Activated CD4-positive, alpha-beta T cell treated with anti-CD3 and anti-CD28 coated beads, Interleukin-2, Interleukin-6, amounts not matched to agents 100 ng/mL and 50 ng/mL, durations not matched to agents 16 hours and 8 hours (primary cell): ENCODE measurements at regions not wholly inside any gene's neighbourhood (a gene's known extent, or its start where the extent isn't known, plus 50 kb on each side); places are given as distances from the start of the nearest gene placed in this dataset.

Experiments used
- DNase-seq: peaks from one replicate; pipeline ENCODE4 v3.0.0-alpha.2; 2020

GRCh38 chr18:10290638-10291235 lies 163.7 kb upstream of the APCDD1 start:
- no peak for DNase-seq

DNA sequence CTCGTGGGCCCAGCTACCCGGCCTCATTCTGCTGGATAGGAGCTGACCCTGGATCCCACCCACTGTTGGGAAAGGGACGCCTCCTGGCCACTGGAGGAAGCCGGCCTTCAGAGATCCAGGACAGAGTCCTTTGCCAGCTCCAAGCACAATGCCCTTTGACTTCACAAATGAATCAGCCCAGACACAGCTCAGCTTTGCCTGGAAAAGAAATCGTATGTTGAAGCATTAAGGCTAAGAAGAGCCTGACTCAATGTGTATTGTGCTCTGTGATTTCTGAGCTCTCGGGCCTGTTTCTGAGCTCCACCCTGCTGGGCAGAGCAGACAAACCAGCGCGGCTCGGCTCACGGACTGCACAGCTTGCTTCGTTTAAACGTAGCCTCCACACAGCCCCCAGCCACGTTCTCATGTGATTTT lies 162.9 kb upstream of the APCDD1 start:
- no peak for DNase-seq

- no peak for DNase-seq
Observed at GRCh38 chr18:10293966-10294365, 160.5 kb upstream of the APCDD1 start.

GRCh38 chr18:10295751-10296150 lies 158.7 kb upstream of the APCDD1 start:
- no peak for DNase-seq

DNA sequence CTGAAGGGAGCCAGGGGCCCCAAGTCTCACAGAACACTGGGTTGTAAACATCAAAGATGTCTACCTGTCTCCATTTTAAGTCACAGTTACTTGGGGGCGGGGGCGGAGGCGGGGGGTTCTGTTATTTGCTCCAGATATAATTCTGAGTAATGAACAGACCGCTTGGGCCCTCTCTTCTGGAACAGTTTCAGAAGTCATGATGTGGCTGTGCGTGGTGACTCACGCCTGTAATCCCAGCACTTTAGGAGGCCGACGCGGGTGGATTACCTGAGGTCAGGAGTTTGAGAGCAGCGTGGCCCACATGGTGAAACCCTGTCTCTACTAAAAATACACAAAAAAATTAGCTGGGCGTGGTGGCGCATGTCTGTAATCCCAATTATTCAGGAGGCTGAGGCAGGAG lies 157.9 kb upstream of the APCDD1 start:
- no peak for DNase-seq

GRCh38 chr18:10297086-10297485 lies 157.3 kb upstream of the APCDD1 start:
- no peak for DNase-seq

GRCh38 chr18:10298346-10298745 lies 156.1 kb upstream of the APCDD1 start:
- DNase-seq = no peak

DNA sequence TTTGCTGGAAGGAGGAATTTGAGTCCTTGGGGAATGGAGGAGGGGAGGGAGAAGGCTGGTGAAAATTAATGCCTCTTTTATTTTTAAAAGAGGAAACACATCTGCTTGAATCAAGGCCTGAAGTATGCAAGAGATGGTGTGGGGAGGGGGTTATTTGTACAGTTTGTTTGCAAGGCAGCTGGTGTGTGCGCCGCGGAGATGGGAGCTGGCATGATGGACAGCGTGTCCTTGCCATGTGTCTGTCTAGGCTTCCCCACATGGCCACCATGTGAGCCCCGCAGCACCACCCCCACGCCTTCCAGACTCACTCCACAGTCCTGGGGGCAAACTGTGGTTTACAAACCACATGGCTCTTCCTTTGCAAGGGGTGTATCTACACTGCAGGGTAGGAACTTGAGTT lies 154.8 kb upstream of the APCDD1 start:
- DNase-seq = no peak

DNA sequence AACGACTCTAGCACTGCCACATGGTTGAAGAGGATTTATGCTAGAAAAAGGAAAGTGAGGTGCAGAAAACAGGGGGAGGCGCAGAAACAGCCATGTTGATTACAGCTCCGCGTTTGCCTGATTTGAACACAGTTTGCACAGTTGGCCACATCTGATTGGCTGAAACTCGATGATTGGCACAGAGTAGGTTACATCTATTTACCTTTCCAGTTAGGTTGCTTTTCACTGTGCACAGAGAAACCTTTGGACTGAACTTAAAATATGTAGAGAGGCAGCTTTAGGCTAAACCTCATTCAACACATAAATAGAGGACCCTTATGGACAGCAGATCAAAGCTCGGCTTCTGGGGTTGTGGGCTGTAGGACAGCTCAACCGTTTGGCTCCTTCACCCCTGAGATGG lies 153.7 kb upstream of the APCDD1 start:
- DNase-seq = no peak

DNA sequence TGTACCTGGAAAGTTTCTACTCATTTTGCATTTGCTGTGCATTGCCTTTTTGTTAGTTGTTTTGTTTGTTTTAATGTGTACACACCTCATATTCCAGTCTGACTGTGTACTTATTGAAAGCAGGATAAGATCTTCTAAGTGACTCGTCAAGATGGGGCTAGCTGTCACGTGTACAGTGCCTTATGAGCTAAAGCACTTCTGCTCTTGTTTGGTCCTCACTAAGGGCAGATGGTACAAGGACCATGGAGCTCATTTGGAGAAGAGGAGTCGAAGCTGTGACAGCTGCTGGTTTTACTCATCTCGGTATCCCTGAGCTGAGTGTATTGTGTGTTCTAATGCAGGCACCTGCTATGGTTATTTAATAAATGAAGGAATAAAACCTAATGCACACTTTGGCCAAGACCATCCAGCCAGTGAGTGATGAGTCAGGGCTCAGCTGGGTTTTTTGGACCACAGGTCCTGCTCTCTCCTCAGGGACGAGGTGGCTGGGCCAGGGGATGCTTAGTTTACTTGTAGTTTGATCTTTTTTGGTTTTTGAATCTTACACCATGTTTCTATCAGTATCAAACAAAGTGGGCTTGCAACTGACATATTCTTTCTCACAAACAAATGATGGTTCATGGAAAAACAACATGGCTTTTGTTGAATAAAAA lies 152.5 kb upstream of the APCDD1 start:
- no peak for DNase-seq

- no peak for DNase-seq
Observed at GRCh38 chr18:10303171-10303570, 151.3 kb upstream of the APCDD1 start.

DNA sequence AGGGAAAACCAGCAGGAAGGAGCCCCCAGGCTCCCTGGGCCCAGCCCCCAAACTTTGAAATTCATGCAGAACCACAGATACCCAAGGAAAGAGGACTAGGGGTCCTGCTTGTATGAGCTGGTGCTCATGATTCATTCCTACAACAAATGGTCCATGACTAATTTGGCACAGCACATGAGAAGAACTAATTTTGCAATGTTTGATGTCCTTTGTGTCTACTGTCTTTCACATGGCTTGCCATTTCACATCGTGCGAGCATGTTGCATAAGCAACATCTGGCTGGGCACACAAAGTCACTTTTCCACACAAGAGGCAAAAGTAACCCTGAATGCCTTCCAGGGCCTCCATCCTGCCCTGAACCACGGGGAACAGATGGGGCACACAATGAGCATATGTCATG lies 149.6 kb upstream of the APCDD1 start:
- DNase-seq = no peak

DNA sequence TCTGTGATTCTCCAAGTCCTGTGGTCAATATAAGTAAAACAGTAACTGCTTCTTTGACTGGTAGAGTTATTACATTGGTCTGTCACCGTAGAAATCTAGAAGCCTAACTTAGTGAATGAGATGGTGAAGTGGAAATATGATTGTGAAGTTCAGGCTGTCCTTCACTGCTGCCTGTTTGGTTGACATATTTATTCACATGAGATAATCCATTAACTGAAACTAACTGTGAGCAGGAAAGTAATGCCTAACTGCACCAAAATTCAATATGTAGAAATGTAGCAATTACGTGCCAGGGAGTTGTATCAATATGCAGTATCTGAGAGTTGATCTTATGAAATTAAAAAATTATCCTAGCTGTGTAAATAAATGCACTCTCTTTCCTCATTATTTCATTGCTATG lies 147.7 kb upstream of the APCDD1 start:
- DNase-seq = no peak

DNA sequence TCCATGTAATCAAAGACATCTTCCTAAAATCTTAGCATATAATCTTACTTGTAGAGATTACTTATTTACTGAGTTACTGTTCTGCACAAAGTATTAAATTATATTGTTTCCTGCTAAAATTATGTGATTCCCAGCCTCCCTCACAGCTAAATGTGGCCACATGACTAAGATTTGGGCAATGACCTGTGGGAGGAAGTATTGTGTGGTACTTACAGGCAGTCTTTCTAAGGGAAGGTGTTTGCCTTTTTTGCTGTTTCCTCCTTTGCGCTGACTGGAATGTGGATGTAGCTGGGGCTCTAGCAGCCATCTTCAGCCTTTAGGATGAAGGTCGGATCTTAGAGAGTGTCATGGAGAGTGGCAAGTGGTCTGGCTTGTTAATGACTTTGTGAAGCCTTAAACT lies 146.3 kb upstream of the APCDD1 start:
- DNase-seq = no peak

- no peak for DNase-seq
Observed at GRCh38 chr18:10310626-10311025, 143.8 kb upstream of the APCDD1 start.

DNA sequence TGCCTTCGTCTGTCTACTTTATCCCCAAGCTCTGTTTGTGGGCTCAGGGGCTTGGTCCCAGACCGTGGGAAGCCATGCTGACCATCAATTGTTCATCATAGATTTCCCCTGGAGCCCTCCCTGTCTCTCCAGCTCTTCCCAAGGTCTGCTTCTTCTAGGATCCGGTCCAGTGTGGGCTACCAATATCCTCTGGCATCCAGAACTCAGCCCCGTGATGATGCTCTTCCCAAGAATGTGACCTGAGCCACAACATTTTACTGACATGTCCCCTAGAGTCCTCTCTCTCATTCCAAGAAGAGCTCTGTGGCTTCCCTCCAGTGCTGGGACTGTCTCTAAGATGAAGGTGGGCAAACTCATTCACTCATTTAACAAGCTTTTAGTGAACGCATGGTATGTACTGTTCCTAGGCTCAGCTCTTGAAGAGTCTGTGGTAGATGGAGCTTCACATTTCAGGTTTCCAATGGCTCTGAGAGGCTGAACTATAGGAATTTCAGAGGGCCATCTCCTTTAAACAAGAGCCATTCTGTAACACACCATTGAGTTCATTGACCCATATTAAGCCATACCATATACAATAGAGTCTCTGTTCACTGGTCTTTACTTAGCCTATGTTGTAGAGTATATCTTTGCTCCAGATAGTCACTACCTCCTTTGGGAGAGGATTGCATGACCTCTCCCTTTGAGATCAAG lies 142.0 kb upstream of the APCDD1 start:
- no peak for DNase-seq

DNA sequence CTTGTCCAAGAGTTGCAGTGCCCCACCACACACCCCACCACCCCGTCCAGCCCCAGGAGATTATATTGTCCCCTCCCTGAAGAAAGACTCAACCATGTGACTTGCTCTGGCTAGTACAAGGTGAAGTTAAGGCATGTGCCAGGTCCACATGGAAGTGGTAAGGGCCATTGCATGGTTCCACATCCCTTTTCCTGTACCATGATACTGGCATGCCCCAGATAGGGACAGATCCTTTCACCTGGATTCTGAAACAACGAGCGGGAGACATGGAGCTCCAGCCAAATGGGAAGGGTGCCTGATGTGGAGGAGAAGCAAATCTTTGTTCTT lies 141.5 kb upstream of the APCDD1 start:
- no peak for DNase-seq

DNA sequence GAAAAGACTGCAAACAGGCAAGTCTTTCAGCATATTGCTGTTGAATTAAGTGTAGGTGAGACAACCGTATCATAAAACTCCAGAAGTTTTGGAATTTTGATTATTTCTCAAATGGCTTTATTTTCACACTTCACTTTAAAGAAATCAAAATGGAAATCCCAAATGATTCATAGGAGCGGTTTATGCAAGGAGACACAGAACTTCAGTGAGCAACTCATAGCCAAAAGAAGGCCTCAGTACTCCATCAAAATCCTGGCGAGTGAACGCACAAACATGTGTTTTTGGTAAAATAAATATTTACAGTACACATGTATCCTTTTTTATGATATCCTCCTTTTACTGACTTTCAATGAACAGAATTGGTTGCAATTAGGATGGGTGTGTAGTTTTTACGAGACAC lies 140.4 kb upstream of the APCDD1 start:
- no peak for DNase-seq

DNA sequence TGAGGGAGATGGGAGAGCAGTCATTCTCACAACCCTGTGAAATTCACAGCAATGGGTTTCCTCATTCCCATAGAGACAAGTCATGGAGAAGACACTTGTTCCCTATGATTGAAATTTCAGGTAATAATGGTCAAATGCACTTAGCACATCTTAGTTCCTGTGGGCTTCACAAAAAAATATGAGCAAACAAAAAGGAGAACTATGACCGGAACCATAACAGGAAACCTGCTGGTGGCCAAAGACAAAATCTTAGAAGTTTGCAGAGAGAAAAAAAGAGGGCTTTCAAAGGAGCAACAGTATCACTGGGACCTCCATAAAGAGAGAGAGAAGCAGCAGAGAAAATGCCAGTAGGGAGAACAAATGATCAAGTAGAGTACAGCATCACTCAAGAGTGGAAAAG lies 138.9 kb upstream of the APCDD1 start:
- DNase-seq = no peak

DNA sequence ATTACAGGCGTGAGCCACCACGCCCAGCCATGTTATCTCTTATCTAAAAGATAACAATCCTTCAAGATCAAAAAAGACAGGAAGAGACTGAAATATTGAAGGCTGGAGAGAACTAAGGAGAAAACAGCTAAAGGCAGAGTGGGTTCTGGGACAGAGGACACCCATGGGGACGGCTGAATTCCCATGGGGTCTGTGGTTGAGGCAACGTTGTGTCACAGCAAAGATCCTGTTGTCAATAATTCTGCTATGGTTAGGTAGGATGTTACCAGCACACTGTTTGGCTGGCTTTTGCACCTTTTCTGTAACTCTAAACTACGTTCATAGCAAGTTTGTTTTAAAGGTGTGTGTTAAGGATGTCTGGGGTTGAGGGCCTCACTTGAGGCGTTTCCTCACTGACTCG lies 137.7 kb upstream of the APCDD1 start:
- DNase-seq = no peak

GRCh38 chr18:10317864-10318690 lies 136.4 kb upstream of the APCDD1 start:
- no peak for DNase-seq

- no peak for DNase-seq
Observed at GRCh38 chr18:10318691-10318970, 135.8 kb upstream of the APCDD1 start.

GRCh38 chr18:10319026-10319425 lies 135.4 kb upstream of the APCDD1 start:
- DNase-seq = no peak
